GM12864 (cell line): ENCODE measurements at regions not wholly inside any gene's neighbourhood (a gene's known extent, or its start where the extent isn't known, plus 50 kb on each side); places are given as distances from the start of the nearest gene placed in this dataset.

Source experiments
- DNase-seq: peaks from one replicate; pipeline ENCODE4 v3.0.0-alpha.2; 2011; ENCODE audit warnings: low read depth
- H3K4me3 ChIP-seq: 2 replicates; pipeline ENCODE4 v1.5.1; 2011; ENCODE audit warnings: mild to moderate bottlenecking, low read depth, low read length, control low read depth
- TF ChIP-seq, protein P1 (sequence below): IDR thresholded peaks from 2 replicates; pipeline ENCODE4 v1.5.1; 2011; ENCODE audit warnings: low read depth, mild to moderate bottlenecking, moderate library complexity, low read length, control low read depth, inconsistent platforms; ENCODE audit errors: missing control alignments

DNA sequence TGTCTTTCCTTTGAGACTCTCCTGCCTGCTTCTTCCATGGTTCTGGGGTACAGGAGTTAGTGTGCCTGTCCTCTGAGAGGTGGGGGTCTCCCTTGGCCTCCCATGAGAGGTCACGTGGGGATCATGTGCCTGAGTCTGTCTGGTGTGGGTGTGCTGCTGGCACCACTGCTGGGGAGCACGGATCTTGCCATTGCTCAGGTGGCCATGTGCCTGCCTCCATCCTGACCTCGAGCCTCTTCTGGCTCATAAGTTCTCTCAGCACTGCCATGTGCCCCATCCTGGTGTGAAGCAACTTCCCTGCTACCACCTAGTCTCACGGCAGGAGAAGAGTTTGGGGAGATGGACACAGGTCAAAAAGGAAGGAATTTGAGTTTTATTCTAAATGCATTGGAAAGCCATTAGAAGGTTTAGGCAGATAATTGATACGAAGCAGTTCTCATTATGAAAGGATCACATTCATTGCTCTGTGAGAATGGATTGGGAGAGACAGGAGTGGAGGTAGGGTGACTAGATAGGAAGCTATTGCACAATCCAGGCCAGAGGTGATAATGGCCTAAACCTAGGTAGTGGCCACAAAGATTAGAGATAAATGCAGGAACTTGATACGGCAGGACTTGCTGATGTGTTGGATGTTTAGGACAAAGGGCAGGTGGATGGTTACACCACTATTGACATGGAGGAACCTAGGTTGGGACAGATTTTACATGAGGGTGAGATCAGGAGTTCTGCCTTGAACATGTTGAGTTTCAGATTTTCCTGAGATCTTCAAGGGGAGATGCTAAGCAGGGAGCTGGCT, 173.0 kb upstream of the RORA start:
- no peak for DNase-seq
- TF ChIP-seq, protein P1, sequence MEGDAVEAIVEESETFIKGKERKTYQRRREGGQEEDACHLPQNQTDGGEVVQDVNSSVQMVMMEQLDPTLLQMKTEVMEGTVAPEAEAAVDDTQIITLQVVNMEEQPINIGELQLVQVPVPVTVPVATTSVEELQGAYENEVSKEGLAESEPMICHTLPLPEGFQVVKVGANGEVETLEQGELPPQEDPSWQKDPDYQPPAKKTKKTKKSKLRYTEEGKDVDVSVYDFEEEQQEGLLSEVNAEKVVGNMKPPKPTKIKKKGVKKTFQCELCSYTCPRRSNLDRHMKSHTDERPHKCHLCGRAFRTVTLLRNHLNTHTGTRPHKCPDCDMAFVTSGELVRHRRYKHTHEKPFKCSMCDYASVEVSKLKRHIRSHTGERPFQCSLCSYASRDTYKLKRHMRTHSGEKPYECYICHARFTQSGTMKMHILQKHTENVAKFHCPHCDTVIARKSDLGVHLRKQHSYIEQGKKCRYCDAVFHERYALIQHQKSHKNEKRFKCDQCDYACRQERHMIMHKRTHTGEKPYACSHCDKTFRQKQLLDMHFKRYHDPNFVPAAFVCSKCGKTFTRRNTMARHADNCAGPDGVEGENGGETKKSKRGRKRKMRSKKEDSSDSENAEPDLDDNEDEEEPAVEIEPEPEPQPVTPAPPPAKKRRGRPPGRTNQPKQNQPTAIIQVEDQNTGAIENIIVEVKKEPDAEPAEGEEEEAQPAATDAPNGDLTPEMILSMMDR = no peak
- H3K4me3 ChIP-seq = no peak overlapping the region

DNA sequence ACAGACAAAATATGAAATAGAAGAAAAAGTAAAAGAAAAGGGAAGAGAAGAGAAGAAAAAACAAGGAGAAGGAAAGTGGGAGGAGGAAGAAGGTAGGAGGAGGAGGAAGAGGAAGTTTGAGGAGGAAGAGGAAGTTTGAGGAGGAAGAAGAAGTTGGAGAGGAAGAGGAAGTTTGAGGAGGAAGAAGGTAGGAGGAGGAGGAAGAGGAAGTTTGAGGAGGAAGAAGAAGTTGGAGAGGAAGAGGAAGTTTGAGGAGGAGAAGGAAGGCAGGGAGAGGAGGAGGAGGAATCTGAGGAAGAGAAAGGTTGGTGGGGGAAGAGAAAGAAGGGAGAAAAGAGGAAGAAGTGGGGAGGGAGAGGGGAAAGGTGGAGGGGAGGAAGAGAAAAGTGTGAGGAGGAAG, 169.2 kb upstream of the RORA start:
- no peak for DNase-seq
- H3K4me3 ChIP-seq = no peak overlapping the region
- TF ChIP-seq, protein P1 = no peak

DNA sequence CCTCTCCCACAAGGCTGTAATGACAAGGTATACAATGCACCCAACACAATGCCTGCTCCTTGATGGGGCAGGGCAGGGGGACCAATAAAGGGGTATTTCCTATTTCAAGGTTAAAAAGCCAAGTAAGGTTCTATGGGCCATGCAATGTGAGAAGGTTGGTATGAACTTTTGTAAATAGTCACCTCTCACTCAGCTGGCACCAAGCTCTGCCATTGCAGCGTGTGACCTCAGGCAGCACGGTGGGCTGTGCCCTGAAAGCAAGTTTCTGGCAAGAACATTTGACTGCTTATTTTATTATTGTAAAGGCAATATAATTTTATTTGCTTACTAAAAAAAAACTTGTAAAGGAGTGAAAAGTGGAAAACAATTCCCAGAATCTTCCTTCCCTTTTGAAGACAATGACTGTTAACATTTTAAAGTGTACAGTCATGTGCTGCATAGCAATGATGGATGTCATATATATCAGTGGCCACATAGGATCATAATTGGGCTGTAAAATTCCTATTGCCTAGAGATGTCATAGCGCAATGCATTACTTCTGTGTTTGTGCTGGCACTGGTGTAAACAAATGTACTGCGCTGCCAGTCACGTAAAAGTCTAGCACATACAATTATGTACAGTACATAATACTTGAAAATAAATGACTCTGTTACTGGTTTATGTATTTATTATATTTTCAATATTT, 167.3 kb upstream of the RORA start:
- no peak overlapping the region for H3K4me3 ChIP-seq
- no peak for DNase-seq
- TF ChIP-seq, protein P1 = no peak

DNA sequence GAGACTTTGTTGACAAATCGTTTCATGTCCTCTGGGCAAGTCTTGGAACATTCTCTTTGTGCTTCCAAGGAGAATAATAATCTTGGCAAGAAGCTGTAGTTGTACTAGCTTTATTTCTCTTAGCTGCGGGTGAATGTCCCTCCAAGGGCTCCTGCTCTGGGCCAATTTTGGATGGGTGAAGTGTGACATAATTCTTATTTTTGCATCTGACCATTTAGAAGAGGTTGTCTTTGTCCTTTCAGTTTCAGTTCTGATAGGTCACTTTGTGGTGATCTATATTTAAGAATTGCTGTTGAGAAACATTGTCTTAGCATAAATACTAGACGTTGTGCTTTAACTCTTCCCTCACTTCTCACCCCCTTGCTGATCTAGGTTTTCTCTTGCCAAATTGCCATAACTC, 164.8 kb upstream of the RORA start:
- H3K4me3 ChIP-seq = no peak overlapping the region
- TF ChIP-seq, protein P1 = no peak
- no peak for DNase-seq

DNA sequence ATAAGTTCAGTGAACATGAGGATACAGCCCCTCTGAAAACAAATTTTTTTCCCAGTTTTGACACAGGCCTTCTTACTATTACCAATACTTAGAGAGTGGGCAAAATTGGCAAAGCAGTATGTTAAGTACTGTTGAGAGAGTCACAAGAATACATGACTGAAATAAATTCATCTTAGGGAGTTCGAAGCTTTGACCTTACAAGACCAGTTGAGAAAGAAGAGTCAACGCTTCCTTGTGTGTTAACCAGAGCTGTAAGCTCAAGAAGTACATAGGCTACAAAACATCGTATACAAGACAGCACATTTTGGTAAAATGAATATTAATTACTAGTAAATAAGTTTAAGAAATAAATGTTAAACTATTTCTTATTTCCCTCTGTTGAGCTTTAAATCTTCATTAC, 164.4 kb upstream of the RORA start:
- no peak for DNase-seq
- TF ChIP-seq, protein P1 = no peak
- H3K4me3 ChIP-seq = no peak overlapping the region

DNA sequence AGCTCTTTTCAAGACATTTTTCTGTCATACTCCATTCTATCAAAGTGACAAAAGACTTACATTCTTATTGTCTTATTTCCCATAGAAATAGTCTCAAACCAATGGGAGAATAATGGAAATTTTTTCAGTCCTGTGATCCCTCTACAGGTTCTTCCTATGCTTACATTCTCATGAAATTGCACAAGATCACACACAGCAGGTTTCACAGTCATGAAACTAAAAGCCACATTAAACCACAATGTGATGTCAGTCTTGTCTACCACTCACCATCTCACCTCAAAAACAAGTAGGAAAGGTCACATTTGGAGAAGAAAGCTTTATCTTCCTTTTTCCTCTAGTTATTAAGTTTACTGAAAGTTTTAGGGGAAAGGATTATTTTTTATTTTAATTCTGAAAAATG, 161.0 kb upstream of the RORA start:
- no peak overlapping the region for H3K4me3 ChIP-seq
- DNase-seq = no peak
- TF ChIP-seq, protein P1 = no peak
